GM19240 (cell line): ENCODE measurements at regions not wholly inside any gene's neighbourhood (a gene's known extent, or its start where the extent isn't known, plus 50 kb on each side); places are given as distances from the start of the nearest gene placed in this dataset.

Experiments
- DNase-seq: peaks from one replicate; pipeline ENCODE4 v3.0.0; 2011; ENCODE audit warnings: low spot score; ENCODE audit not compliant: insufficient read length

DNA sequence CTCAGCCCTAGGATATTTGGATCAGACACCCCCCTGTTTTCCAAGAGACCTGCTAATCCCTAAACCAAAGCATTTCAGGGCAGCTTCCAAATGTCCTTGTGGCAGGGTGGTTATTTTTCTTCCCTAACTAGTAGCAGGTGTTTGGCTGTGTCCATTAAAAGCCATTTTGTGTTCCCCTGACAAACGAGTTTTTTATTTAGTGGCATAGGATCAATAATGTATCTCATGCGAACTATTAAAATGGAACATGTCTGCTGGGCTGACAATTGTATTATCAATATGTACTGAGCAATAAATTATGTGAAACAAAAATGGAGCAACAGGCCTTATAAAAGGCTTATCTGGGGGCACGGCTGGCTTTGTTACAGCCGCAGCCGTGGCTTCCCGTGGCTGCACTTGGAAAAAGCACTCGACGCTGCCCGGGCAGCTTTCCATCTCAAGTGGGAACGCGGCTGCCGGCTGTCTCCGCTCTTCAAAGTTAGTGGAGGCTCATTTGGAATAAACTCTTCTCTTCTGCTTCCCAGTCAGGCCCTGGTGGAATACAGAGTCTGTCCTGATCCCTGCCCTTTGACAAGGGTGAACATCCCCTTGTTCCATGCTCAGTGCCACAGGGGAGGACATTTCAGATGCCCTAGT lies 554.3 kb downstream of the TYW1 start:
- DNase-seq = no peak

DNA sequence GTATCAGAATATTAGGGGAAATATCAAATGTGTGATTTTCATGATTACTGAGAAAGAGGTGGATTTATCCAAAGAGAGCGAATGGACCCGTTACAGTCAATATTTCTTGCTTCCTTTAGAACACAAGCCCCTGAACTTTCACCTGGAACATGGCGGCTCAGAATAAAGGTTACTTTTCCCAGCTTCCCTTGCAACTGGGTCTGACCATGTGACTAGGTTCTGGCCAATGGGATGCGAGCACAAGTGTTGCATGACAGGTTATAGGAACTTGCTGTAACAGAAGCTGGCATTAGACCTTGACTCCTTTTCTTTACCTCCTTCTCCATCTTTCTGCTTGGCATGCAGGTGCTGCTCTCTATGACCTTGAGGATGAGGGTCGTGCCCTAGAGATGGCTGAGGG lies 556.1 kb downstream of the TYW1 start:
- no peak for DNase-seq

DNA sequence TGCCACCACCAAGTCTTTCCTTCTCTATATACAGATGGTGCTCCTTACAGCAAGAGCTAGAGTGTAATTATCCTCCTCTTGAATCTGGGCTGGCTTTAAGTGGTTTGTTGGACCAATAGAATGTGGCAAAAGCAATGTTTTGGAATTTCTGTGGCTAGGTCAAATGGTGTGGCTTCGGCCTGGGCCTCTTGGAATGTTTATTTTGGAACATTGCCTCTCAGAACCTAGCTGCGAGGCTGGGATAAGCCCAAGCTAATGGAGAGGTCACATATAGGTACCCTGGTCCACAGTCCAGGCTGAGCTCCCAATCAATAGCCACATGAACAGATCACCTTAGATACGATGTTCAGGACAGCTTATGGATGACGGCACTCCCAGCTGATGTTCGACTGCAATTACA lies 556.7 kb downstream of the TYW1 start:
- DNase-seq = no peak

DNA sequence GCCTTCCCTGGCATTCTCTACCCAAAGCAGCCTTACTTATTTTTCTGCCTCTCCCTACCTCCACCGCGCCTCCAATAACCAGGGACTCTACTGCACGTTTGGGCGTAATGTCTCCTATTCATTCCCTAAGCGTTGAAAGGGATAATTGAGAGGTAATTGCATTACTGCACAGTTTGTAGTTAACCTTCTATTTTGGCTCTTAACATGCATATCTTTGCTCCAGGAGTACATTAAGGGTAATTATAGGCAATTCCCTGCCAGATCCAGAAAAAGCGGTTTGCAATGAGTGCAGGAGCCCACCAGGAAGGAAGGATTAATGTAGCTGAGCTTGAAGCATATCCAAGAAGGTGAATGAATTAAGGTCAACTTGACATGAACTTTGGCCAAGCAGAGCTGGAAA lies 558.4 kb downstream of the TYW1 start:
- no peak for DNase-seq

DNA sequence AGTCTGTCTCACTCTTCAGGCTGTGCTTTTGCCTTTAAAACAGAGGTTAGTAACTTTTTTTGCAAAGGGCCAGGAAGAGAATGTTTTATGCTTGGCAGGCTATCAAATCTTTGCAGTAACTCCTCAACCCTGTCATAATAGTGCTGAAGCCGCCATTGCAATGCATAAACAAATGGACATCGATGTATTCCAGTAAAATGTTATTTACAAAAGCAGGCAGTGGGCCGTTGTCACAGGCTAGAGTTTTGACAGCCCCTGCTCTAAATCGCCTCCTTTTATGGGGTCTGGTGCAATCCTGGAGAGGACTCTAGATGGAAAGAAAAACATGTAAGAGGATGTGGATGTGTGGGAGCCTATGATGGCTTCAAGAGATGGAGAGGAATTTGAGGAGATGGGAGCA lies 568.3 kb downstream of the TYW1 start:
- DNase-seq = no peak

DNA sequence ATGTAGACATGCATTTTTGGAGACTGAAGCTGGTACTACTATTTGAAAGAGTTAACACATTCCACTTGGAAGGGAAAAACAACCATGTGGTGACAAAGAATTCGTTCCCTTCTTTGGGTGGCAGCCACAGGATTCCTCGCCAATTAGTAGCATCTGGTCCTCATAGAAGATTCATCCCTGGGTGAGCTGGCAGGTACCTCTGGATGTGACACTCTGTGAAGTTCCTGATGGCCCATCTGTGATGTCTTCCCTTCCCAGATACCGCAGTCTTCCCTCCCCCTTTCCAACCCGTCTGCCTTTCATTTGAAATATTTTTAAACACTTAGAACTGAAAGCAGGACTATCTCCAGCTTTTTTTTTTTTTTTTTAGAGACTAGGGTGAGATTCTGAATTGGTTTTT lies 569.5 kb downstream of the TYW1 start:
- no peak for DNase-seq

DNA sequence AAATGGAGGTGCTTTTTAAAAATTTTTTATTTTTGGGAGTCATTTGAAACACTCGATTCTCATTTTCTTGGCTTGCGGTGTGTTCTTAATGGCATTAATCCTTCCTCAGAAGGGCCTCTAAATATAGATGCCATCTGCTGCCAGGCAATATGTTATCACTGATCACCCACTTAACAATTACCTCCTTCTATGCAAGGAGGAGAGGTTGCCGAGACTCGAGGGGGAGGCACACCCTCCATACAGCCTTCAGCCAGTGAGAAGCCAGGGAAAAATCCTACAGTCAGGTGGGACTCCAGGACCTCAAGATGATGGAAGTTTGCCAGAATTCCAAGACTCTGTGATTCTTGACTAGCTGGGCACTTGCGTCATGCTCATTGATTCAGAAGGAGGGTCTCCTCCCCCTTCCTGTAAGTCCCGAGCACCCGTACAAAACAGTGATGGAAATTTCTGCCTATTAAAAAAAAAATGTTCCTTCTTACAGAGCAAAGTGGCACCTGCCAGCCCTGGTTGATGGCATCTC lies 574.5 kb downstream of the TYW1 start:
- no peak for DNase-seq

DNA sequence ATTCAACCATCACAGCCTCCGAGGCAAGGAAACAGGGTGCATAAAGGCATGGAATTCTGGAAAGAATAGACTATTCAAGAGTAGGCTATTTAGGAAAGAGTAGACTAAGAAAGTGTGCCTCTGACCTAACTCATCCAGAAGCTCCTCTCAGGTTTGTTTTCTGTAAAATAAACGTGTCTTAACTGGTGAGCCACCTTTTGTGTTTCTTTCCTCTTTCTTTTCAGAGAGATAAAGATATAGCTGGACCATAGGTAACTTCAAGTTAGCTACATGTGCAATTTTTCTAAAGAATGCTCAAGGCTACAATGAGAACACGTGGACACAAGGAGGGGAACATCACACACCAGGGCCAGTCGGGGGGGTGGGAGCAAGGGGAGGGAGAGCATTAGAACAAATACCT lies 577.0 kb downstream of the TYW1 start:
- DNase-seq = no peak

DNA sequence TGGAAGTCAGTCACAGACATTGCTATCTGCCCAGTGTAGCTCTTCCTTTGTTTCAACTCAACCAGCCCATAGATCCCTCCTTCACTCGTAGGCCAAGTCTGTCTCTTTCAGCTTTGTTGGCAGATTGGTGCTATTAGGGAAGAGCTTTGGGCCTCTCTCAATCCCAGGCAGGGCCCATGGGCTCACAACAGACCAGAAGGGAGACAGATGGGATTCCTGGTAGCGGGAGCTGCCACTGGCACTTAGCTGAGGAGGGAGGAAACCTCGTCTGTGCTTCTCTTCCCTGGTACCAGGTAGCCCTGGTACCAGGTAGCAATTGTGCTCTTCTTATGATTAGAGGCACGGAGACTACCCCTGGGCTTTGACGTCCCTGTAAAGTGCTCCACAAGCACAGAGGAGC lies 592.0 kb downstream of the TYW1 start:
- DNase-seq = no peak

DNA sequence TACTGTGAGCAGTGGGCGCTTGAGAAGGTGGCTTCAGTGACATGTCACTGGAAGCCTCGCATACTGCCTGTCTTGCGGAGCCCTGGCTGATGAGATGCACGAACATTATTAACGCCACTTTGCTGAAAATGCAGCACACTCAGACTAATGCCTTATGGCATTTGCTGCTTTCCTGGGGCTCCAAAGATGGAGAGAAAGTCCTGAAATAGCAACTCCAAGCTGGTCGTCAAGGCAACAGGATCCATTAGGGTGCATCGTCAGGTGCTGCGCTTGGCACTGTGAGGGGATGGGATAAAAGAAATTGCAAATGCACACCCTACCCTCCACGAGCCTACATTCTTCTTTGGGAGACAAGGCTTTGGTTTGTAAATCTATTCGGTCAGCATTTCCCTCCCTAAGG lies 592.5 kb downstream of the TYW1 start:
- no peak for DNase-seq

DNA sequence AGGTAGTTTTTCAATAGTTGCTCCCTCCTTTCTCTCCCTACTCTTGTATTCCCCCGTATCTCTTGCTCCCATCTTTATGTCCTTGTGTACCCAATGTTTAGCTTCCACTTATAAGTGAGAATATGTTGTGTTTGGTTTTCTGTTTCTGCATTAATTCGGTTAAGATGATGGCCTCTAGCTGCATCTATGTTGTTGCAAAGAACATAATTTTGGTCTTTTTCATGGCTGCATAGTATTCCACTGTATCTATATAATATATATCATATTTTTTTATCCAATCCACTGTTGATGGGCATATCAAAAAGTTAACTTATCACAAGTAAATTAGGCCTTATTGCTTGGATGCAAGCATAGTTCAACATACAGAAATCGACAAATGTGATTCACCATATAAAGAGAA lies 594.0 kb downstream of the TYW1 start:
- no peak for DNase-seq

DNA sequence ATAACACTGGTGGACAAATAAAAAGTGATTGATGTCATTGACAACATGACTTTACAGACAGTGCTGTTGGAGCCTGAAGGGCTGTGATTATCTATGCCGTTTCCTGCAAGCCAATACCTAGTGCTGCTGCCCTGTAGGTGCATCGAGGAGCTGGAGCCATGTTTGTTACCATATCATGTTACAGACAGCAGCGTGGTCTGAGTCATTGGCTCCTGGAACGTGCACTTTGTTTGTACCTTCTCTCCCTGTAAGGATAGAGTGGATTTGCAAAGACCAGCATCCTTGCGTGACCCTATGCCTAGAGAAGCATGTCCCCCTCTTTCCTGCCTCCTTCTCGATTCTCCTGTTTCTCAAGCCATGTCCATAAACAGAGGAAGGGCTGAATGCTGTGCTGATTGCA lies 597.2 kb downstream of the TYW1 start:
- no peak for DNase-seq

DNA sequence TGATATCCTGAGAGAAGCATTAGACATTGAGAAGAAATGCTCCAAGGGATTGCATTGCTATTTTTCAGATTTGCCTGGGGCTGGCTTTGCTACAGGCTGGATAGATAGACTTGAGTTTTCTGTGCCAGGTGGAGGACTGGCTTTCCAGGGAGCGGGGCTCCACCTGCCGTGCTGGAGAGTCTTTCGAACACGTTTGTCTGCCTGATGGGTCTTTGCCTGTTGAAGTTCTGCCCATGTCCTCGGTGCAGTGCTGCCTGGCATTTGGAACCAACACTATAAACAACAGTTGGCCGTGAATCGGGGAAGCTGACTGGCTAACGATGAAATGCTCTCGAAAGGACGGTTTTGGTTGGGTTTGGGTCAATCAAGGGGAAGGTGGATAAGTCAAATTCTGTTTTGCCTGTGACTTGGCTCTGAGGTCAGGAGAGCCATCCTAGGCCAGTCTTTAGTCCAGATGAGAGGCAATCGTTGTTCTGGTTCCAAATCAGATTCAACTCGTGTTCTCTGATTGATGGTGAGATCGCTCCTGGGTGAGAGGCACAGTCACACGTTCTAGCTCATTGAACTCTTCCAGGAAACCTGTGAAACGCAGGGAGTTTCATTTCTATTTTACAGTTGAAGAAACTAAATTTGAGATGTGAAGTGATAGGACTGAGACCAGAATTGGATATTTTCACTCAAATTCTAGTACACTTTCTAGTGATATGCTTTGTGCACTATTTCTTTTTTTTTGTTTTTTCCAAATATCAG lies 599.0 kb downstream of the TYW1 start:
- no peak for DNase-seq

DNA sequence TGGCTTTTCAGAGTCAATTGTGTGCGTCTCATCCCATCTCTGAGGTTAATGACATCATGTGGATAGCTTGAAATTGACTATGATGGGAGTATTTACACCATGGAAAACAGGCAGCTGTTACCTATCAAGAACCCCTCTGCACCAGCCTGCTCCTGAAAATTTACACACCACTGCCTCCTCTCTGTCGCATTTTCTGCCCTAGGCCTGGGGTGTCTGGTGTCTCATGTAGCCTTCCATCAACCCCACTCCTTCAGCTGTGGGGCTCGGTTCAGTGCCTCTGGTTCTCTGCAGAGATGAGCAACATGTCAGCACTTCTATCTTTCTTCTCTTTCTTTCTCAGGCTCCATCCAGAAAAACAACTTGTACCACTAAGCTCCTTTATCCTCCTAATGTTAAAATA lies 600.5 kb downstream of the TYW1 start:
- DNase-seq = no peak

DNA sequence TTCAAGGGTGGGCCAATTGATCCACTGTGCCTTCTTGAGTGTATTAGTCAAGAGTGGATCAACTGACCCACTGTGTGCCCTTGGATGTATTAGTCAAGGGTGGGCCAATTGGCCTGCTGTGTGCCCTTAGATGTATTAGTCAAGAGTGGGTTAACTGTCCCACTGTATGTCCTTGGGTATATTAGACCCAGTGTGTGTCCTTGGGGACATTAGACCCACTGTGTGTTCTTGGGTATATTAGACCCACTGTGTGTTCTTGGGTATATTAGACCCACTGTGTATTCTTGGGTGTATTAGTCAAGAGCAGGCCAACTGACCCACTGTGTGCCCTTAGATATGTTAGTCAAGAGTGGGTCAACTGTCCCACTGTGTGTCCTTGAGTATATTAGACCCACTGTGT lies 601.8 kb downstream of the TYW1 start:
- no peak for DNase-seq

DNA sequence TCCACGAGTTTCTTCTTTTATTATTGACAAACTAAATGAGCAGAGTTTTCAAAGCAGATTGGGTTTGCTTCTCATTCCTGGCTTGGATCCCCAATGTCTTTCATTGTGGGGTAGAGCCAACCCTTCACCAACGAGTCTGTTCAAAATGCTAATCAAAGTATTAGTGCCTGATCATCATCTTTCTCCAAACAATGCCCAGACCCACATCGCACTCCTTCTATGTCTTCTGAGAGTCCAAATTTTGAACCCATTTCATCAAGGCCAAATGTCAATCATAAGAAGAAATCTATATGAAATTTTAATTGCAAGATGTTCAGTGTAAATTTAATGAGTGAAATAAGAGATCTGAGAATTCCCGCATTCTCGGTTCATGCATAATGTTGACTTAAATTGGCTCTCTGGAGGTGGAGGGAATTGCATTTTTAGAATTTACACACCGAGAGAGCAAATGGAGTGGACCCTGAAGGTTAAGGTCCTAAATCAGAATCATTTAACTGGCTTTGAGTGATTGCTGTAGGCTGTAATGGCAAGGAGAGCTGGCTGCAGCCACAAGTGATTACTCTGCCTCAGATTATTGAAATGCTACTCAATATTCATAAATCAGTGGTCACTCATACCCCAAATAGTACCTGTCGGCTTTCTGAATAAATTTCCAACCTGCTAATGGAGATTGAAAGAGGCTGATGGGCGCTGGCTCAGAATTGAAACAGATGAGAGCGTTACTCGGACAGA lies 602.9 kb downstream of the TYW1 start:
- DNase-seq = no peak

DNA sequence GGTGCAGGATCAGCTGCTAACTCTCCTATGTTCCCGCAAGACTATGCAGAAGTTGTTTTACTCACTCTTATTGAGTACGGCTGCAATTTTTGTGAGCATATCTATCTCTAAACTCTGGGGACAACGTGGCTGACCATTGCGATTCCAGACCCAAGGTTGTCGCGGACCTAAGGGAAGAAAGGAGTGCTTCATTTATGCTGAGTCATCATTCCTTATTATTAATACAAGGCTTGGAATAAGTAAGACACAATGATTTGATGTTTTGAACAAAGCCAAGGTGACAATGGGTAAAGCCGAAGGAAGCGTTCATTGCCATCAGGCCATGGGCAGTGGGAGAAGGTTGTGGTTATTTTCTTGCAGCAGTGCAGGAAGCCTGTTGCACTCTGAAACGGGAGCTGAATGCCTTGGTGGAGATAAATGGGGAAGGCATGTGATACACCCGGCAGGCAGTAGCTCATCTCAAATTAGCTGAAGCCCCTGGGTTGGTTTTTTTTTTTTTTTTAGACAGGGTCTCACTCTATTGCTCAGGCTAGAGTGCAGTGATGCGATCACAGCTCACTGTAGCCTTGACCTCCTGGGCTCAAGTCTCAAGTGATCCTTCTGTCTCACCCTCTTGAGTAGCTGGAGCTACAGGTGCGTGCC lies 605.7 kb downstream of the TYW1 start:
- no peak for DNase-seq

DNA sequence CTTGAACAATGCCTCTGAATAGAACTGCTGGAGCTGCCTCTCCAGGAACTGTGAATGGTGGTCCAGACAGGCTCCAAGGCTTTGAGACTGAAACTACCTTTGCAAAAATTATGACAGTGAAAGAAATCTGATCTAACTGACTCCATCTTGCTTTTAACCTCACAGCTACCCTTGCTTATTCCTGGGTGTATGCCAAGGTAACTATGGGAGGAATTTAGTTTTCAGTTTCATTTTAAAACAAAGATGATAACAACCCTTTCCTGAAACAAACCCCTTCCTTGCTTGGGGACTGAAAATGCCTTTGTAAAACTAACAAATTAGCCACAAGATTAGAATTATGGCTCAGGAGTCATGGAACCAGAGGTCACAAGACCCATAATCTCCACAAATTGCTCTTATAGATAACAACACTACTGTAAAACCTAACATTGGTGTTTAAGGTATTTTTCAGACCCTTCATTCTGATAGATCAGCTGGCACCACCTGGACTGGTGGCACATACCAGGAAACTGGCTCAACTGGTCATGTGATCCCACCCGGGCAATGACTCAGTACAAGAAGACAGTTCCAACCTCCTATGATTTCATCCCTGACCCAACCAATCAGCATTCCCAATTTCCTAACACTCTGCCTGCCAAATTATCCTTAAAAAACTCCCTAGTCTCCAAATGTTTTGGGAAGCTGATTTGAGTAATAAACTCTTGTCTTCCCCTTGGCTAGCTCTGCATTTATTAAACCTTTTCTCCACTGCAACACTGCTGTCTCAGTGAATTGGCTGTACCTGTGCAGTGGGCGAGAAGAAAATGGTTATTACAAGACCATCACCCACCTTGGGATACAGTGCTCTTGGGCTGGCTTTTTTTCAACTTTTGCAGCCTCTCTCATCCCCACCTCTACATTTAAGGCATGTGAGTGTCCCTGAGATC lies 608.1 kb downstream of the TYW1 start:
- DNase-seq = no peak

DNA sequence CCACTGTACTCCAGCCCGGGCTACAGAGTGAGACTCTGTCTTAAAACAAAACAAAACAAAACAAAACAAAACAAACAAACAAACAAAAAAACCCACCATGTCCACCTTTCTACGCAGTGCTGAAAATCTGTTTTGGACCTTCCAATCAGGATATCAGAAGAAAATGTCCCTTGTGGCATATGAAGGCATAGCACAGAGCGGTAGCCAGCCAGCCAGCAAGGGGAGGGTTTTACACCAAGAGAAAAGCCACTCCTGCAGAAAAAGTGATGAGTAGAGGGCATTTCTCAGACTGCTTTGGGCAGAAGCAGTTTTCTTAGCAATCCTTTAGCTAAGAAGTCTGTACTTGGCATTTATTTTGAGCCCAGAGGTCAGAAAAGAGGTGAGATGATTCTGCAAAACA lies 612.2 kb downstream of the TYW1 start:
- DNase-seq = no peak

DNA sequence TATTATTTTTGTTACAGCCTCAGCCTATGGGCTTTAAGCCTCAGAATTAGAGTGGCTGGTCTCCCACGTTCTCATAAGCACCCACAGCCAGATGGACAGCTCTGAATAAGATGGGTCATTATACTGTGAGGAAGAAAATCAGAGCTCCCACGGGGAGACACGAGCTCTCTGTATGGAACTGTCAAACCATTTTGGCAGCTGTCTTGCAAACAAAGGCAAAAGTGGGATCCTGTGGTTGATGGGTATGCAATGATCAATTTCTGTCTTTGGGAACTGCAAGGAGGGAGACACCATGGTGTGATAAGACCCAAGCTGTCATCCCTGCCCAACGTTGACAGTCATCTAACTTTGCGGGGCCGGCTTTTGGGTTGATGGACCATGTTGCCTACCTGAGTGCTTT lies 614.3 kb downstream of the TYW1 start:
- DNase-seq = no peak

DNA sequence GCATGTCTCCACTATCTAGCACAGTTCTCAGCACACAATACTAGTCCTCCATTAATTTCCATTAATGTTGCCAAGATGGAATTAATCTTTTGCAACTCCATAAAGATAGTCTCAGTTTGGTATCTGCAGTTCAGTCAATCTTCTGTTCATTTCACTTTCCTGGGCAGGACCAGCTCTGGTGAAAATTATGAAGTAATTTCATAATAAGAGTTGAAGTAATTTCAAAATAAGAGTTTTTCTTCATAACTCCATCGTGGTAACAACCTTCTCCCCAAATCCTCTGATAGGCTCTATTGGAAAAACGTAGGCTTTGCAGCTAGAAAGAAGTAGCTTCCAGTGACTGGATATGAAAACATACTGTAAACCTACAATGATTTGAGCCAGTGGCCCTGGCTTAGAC lies 618.2 kb downstream of the TYW1 start:
- DNase-seq = no peak
